Activated T-cell treated with anti-CD3 and anti-CD28 coated beads, Interleukin-2, amount 50 U/mL, for 4 hours (primary cell): ENCODE measurements at regions not wholly inside any gene's neighbourhood (a gene's known extent, or its start where the extent isn't known, plus 50 kb on each side); places are given as distances from the start of the nearest gene placed in this dataset.

Experiments
- ATAC-seq, 2 donors: fragments of 200-7000 bp; cut with Tn5 transposase; one replicate each; pipeline ENCODE4 v1.10.0; 2021
- DNase-seq: peaks from one replicate; pipeline ENCODE4 v3.0.0-alpha.2; 2020
- H3K27me3 Mint-ChIP-seq: one replicate; pipeline ENCODE4 v1.8.0; 2021; ENCODE audit warnings: low read depth, mixed read lengths
- H3K36me3 Mint-ChIP-seq: one replicate; pipeline ENCODE4 v1.8.0; 2022; ENCODE audit warnings: mixed read lengths; ENCODE audit not compliant: insufficient read depth
- H3K4me1 Mint-ChIP-seq: one replicate; pipeline ENCODE4 v1.8.0; 2021; ENCODE audit warnings: low read depth, mixed read lengths
- H3K4me3 Mint-ChIP-seq: one replicate; pipeline ENCODE4 v1.8.0; 2021; ENCODE audit warnings: mild to moderate bottlenecking, moderate library complexity, mixed read lengths
- H3K9me3 Mint-ChIP-seq: one replicate; pipeline ENCODE4 v1.8.0; 2021; ENCODE audit warnings: mixed read lengths

DNA sequence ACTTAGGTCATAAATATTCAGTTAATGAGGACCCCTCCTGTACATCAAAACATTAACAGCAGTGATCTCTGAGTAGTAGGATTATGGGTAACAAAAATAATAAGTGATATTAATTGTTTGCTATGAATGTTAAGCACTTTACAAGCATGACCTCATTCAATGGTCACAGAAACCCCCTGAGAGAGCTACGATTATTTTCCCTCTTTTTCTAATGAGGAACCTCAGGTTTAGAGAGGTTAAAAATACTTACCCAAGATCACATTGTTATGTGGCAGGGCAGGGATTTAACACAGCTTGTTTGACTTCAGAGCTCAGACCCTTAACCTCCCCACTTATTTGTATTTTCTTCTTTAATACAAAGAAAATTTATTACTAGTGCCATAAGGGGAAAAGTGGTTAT lies 228.2 kb downstream of the TBL1XR1 start:
- DNase-seq (no peak), ATAC-seq (no peak)
- Mint-ChIP-seq H3K4me1 (no peaks in the 10 kb centered on the region), H3K4me3 (no peak overlapping the region), H3K36me3 (no peaks in the 10 kb centered on the region), H3K27me3 (no peaks in the 10 kb centered on the region), H3K9me3 (no peaks in the 10 kb centered on the region)

DNA sequence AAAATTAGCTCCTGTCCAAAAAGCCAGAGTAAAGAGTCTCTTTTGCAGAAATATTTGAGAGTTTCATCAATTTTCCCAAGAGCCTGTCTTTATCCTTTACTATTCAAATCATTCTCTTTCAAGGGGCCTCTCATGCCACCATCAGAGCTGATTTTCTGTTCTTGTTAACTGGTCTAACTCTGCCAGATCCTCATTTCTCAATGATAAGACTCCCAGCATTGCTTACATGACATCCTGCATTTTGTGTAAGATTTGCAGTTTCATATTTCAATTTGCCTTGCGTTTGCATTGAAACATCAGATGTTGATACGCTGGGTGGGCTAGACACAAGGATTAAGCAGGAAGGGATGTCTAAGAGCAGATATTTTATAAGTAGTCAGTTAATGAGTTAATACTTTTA lies 228.7 kb downstream of the TBL1XR1 start:
- H3K4me1 Mint-ChIP-seq, result no peaks in the 10 kb centered on the region
- H3K4me3 Mint-ChIP-seq, result no peak overlapping the region
- H3K27me3 Mint-ChIP-seq, result no peaks in the 10 kb centered on the region
- H3K9me3 Mint-ChIP-seq, result no peaks in the 10 kb centered on the region
- DNase-seq (no peak), ATAC-seq (no peak)
- H3K36me3 Mint-ChIP-seq, result no peaks in the 10 kb centered on the region

DNA sequence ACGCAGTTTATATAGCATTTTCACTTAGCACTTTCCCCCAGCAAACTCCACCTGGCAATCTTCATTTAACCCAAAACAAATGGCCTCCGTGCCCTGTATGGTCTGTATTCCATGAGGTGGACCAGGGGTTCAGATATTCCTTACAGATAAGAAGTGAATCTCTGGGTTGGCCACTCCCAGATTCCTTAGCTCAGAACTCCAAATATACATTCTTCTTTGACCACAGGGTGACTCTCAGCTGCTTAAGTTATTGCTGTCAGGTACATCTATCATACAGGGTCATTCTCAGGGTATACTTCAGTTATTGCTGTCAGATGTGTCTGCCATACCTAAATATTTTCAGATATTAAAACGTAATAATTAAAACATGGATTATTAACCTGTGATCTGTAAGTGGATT lies 229.8 kb downstream of the TBL1XR1 start:
- no peak overlapping the region for H3K4me3 Mint-ChIP-seq
- no peak for DNase-seq
- H3K9me3 Mint-ChIP-seq, result no peaks in the 10 kb centered on the region
- H3K36me3 Mint-ChIP-seq, result no peaks in the 10 kb centered on the region
- H3K4me1 Mint-ChIP-seq, result no peaks in the 10 kb centered on the region
- no peak for ATAC-seq
- peaks cover 1% of the 10 kb centered on the region for H3K27me3 Mint-ChIP-seq

DNA sequence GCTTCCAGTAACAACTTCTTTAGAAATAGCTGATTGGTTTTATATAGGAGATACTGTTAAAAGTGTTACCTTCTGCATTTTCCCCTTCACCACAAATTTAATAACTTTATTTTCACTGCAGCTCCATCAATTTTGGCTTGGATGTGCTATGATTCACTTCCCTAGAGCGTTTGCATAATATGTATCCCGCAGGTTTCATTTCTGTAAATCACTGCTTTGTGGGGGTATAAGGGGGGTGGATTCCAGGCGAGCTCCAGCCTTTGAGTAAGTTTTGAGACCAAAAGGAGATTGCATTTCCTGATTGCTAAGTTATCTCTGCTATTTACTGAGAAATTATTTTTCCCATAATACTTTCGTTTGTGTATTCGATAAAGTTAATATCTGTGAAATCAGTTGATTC lies 232.6 kb downstream of the TBL1XR1 start:
- no peak overlapping the region for H3K4me3 Mint-ChIP-seq
- H3K9me3 Mint-ChIP-seq, result no peaks in the 10 kb centered on the region
- peaks cover 3% of the 10 kb centered on the region for H3K27me3 Mint-ChIP-seq
- DNase-seq (no peak), ATAC-seq (no peak)
- H3K4me1 Mint-ChIP-seq, result no peaks in the 10 kb centered on the region
- no peaks in the 10 kb centered on the region for H3K36me3 Mint-ChIP-seq

DNA sequence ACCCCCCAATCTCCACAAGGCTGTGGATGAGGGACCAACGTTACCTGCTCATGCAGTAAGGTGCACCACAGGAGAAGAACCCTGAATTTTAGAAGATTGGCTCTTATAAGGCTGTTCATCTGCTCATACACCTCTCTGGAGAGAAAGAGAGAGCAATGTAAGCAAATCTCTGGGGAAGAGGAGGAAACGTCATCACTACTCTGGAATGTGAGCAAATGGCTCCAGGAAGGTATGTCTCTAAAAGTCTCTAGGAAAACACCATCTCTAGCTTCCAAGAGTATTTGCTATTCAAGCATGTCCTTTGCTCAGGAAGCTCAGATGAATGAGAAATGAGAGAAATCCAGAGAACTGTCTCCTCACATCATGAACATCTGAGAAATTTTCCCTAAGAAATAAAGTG lies 235.4 kb downstream of the TBL1XR1 start:
- H3K4me1 Mint-ChIP-seq, result no peaks in the 10 kb centered on the region
- no peaks in the 10 kb centered on the region for H3K36me3 Mint-ChIP-seq
- H3K27me3 Mint-ChIP-seq, result peaks cover 3% of the 10 kb centered on the region

DNA sequence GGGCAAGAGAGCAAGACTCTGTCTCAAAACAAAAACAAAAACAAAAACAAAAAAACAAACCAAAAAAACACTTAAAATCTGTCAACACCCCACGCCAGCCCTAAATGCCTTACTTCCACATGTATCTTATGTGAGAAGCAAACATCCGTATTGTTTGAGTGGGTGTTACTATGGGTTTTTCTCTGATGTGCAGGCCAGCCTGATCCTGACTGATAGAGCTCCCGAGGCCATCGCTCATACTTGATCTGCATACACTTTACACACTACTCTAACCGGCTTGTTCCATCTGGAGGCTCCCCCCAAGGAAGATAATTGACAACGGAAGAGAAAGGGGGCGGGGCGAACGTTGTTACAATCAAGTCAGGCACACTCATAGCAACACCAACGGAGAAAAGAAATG lies 237.4 kb downstream of the TBL1XR1 start:
- no peaks in the 10 kb centered on the region for H3K9me3 Mint-ChIP-seq
- peaks cover 3% of the 10 kb centered on the region for H3K27me3 Mint-ChIP-seq
- no peaks in the 10 kb centered on the region for H3K36me3 Mint-ChIP-seq
- DNase-seq (no peak), ATAC-seq (no peak)
- H3K4me1 Mint-ChIP-seq, result no peaks in the 10 kb centered on the region
- H3K4me3 Mint-ChIP-seq, result no peak overlapping the region

More for the DNA sequence above, 235.4 kb downstream of the TBL1XR1 start:
- ATAC-seq (no peak), DNase-seq (no peak)
- Mint-ChIP-seq H3K4me3 (no peak overlapping the region), H3K9me3 (no peaks in the 10 kb centered on the region)

DNA sequence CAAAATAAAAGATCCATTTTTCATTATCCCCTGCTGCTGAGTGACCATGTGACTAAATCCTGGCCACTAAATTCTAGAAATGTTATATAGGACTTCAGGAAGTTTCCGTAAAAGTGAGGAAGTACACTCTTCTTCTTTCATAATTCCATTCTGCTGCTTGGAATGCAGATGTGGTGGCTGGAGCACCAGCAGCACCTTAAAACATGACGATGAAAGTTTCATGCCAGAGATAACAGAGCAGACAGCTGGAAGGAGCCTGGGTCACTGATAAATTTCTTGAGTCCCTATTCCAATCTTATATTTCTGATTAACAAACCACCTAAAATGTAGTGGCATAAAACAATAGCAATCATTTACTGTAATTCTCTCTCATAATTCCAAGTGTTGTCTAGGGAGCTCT lies 238.7 kb downstream of the TBL1XR1 start:
- peaks cover 3% of the 10 kb centered on the region for H3K27me3 Mint-ChIP-seq
- no peaks in the 10 kb centered on the region for H3K4me1 Mint-ChIP-seq
- no peaks in the 10 kb centered on the region for H3K36me3 Mint-ChIP-seq
- H3K9me3 Mint-ChIP-seq, result no peaks in the 10 kb centered on the region
- ATAC-seq (no peak), DNase-seq (no peak)
- H3K4me3 Mint-ChIP-seq, result no peak overlapping the region

DNA sequence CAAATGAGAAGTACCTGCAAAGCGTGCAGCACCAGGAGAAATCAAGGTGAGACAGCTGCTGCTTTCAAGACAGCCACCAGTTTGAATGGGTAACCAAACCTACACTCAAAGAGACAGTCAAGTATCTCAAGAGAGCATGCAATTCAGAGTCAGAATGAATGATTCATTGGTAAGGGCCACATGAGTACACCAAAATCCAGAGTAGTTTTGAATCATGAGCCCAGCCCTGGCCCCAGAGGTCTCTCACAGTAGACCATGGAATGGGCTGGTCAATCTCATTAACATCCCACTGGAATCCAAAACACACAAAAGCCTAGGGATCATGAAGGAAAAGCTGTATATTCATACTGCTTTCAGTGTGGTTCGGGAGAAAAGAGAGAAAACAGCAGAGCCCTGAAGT lies 242.8 kb downstream of the TBL1XR1 start:
- no peak for ATAC-seq
- no peak overlapping the region for H3K4me3 Mint-ChIP-seq
- no peaks in the 10 kb centered on the region for H3K27me3 Mint-ChIP-seq
- no peaks in the 10 kb centered on the region for H3K9me3 Mint-ChIP-seq
- H3K4me1 Mint-ChIP-seq, result no peaks in the 10 kb centered on the region
- no peaks in the 10 kb centered on the region for H3K36me3 Mint-ChIP-seq
- no peak for DNase-seq

DNA sequence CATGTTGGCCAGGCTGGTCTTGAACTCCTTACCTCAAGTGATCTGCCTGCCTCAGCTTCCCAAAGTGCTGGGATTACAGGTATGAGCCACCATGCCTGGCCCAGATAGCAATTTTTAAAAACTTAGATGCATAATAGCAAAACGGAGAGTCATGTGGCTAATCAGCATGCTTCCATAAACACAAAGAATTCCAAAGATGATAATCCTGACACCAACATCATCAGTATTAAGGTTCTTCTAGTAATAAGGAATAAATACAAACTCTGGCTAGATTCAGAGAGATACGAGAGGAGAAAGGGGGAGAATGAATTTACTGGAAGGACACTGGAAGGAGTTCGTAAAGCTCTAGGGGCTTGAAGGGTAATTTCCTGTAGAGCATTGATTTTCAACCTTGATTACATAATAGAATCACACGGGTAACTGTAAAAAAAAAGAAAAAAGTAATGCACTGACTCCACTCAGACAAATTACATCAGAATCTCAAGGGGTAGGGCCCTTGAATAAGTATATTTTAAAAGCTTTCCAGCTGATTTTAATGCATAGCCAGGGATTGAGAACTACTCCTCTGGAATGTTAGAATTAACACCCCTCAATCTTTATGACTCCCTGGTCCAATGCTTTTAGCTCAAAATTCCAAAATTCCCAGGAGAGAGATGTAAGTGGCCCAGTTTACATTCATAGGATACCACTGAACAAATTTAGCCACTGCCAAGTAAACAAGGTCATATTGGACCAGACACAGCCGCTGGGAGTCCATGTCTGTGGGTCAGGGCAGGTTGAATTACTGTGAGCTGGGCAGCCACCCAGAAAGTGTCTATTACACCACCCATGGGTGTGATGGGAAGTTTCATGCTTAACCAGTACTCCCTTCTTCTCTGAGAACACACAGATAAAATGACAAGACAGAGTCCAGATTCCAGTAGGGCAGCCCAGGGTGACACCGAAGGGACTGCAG lies 243.9 kb downstream of the TBL1XR1 start:
- no peak for ATAC-seq
- no peaks in the 10 kb centered on the region for H3K27me3 Mint-ChIP-seq
- no peaks in the 10 kb centered on the region for H3K36me3 Mint-ChIP-seq
- no peak overlapping the region for H3K4me3 Mint-ChIP-seq
- no peaks in the 10 kb centered on the region for H3K4me1 Mint-ChIP-seq
- H3K9me3 Mint-ChIP-seq, result no peaks in the 10 kb centered on the region
- DNase-seq, result no peak

DNA sequence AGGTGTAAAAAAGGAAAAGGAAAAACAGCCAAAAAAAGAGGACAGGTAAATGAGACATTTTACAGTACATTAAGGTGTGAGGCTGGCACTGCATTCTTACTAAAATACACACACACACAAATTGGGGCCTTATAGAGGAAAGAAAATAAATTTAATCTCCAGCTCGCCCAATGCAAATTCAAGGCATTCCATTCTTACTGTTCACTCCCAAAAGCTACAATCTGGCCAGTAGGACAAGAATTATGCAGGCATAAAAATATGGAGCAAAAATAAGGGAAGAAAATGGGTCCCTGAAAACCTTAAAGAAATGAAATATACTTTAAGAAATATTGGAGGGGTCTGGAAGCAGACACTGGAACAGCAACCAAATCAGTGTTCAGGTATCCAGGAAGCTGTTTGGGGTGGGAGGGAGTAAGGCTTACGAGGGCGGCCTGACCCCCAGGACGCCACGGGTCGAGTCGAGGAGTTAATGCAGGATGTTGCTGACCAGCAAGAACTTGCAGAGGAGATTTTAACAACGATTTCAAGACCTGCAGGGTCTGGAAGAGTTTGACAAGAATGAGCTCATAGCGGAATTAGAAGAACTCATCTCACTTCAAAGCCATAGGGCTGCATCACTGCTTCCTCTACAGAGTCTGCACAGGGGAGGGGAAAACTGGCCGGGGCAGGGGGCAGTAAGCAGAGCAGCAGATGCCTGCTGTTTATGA lies 245.5 kb downstream of the TBL1XR1 start:
- H3K9me3 Mint-ChIP-seq, result no peaks in the 10 kb centered on the region
- no peaks in the 10 kb centered on the region for H3K27me3 Mint-ChIP-seq

DNA sequence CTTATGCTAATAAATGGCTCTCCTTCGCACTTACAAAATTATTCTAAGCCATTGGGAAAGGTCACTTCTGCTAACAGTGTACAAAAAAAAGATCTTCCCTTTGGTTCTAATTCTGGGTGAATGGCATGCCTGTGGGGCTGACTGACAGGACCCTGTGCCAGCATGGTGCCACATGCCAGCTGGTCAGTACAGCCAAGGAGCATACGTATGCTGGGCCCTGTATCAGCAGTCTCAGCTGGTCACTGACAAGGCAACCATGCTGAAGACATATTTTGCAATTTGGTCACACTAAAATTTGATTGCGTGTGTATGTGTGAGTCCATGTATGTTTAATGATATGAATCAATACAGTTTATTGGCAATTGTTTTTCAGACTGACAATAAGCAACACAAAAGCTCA lies 246.1 kb downstream of the TBL1XR1 start:
- no peaks in the 10 kb centered on the region for H3K27me3 Mint-ChIP-seq
- no peak overlapping the region for H3K4me3 Mint-ChIP-seq
- H3K9me3 Mint-ChIP-seq, result no peaks in the 10 kb centered on the region
- H3K36me3 Mint-ChIP-seq, result no peaks in the 10 kb centered on the region
- ATAC-seq, result no peak
- DNase-seq, result no peak
- H3K4me1 Mint-ChIP-seq, result no peaks in the 10 kb centered on the region

More for the DNA sequence above, 245.5 kb downstream of the TBL1XR1 start:
- DNase-seq (no peak), ATAC-seq (no peak)
- H3K4me3 Mint-ChIP-seq, result no peak overlapping the region
- no peaks in the 10 kb centered on the region for H3K36me3 Mint-ChIP-seq
- no peaks in the 10 kb centered on the region for H3K4me1 Mint-ChIP-seq

DNA sequence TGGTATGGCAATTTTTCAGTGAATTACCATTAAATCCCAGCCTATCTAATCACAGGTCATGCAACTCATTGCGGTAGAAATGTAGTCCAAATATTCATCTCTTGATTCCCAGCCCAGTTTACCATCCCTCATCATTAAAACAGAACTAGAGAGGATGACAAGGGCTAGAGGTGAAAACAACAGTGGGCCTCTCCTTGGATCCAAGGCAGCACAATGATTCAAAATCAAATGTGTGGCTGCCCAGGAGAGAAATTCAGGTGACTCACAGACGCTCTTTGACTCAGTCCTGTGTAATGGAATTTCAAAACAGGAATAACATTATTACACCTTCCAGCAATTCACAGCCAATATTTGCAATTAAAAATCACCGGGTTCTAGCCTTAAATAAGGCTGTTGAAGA lies 246.5 kb downstream of the TBL1XR1 start:
- H3K9me3 Mint-ChIP-seq, result no peaks in the 10 kb centered on the region
- DNase-seq, result no peak
- H3K4me3 Mint-ChIP-seq, result no peak overlapping the region
- H3K36me3 Mint-ChIP-seq, result no peaks in the 10 kb centered on the region
- no peaks in the 10 kb centered on the region for H3K4me1 Mint-ChIP-seq
- no peak for ATAC-seq
- no peaks in the 10 kb centered on the region for H3K27me3 Mint-ChIP-seq

DNA sequence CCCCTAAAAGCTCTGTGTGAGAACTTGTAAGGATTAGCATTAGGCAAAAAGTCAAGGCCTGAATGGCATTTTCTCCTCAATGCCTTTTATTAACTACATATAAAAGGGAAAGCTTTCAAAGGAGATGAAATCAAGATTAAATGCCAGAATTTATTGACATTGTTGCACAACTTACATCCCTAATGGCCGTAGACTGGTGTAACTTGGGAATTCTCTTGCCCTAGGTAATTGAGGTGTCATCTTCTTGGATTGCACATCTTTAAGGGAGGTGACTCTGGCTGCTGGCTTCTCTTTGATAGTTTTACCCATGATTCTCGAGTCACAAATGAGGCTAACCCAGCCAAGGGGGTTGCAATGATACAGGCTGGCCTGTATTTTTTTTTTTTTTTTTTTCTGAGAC lies 249.1 kb downstream of the TBL1XR1 start:
- no peaks in the 10 kb centered on the region for H3K27me3 Mint-ChIP-seq
- DNase-seq, result no peak

DNA sequence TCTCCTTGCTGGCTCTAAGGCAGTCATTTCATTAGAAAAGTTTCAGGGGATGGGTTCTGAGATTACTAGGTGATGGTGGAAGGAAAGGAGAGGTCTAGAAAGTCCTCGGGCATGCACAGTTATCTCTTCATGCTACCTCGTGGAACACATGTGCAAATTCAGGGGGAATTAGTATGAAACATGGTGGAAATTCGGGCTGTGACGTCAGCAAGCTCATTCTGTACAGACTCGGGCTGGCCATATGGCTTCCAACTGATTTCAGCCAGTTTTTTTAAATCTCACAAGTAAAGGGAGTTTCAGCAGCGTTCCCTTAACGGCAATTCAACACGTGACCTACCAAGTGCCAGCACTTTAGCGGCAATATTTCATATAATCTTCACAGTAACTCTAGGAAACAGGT lies 251.1 kb downstream of the TBL1XR1 start:
- no peak for ATAC-seq
- no peaks in the 10 kb centered on the region for H3K9me3 Mint-ChIP-seq
- no peaks in the 10 kb centered on the region for H3K36me3 Mint-ChIP-seq
- H3K4me3 Mint-ChIP-seq, result no peak overlapping the region
- no peaks in the 10 kb centered on the region for H3K27me3 Mint-ChIP-seq
- no peak for DNase-seq
- H3K4me1 Mint-ChIP-seq, result no peaks in the 10 kb centered on the region

More for the DNA sequence above, 249.1 kb downstream of the TBL1XR1 start:
- Mint-ChIP-seq H3K36me3 (no peaks in the 10 kb centered on the region), H3K4me3 (no peak overlapping the region), H3K4me1 (no peaks in the 10 kb centered on the region), H3K9me3 (no peaks in the 10 kb centered on the region)
- ATAC-seq, result no peak

DNA sequence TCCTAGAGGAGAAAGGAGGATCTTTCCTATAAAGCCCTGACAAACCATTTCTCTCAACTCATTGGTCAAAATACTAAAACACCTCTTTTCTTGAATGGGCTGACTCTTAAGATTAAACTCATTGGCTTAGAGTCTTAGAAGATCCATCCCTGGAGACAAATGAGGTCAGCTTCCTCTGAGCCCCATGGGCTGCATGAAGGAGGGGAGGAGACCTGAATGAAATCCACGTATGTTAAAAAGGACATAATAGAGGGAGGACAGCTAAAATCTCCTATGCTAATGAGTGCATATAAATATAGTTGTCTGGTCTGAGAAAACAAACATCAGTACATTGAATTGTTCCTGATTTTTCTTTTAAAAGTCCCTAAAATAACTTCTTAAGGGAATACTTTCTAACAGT lies 255.0 kb downstream of the TBL1XR1 start:
- H3K4me1 Mint-ChIP-seq, result no peaks in the 10 kb centered on the region
- no peaks in the 10 kb centered on the region for H3K9me3 Mint-ChIP-seq
- DNase-seq (no peak), ATAC-seq (no peak)
- peaks cover 2% of the 10 kb centered on the region for H3K27me3 Mint-ChIP-seq
- H3K36me3 Mint-ChIP-seq, result no peaks in the 10 kb centered on the region
- no peak overlapping the region for H3K4me3 Mint-ChIP-seq
